ENCODE measurements at regions not wholly inside any gene's neighbourhood (a gene's known extent, or its start where the extent isn't known, plus 50 kb on each side); places are given as distances from the start of the nearest gene placed in this dataset.

DNA sequence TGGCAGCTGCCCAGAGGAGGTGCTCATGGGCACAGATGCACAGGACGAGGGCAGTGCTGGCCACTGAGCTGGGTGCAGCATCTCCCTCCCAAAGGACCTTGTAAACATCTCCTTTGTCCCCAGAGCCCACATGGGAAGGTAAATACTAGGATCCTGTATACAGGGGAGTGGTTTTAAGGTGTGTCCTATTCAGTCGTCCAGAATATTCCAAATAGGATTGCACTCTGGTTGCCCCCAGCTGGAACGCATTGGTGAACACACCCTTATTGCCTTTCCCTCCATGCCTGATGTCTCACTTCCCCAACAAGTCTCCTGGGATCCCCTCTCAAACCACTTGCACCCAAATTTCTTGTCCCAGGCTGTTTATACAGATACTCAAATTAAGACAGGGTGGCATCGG is 152.0 kb upstream of the PCBD1 start (continued):
- TF ChIP-seq, protein P1, sequence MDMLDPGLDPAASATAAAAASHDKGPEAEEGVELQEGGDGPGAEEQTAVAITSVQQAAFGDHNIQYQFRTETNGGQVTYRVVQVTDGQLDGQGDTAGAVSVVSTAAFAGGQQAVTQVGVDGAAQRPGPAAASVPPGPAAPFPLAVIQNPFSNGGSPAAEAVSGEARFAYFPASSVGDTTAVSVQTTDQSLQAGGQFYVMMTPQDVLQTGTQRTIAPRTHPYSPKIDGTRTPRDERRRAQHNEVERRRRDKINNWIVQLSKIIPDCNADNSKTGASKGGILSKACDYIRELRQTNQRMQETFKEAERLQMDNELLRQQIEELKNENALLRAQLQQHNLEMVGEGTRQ (IDR thresholded peaks at IDR 0.05; ENCODE audit: borderline replicate concordance, low read depth, low read length) = no peak
- TF ChIP-seq RAD21 (IDR thresholded peaks at IDR 0.05; ENCODE audit: low read length) = no peak

DNA sequence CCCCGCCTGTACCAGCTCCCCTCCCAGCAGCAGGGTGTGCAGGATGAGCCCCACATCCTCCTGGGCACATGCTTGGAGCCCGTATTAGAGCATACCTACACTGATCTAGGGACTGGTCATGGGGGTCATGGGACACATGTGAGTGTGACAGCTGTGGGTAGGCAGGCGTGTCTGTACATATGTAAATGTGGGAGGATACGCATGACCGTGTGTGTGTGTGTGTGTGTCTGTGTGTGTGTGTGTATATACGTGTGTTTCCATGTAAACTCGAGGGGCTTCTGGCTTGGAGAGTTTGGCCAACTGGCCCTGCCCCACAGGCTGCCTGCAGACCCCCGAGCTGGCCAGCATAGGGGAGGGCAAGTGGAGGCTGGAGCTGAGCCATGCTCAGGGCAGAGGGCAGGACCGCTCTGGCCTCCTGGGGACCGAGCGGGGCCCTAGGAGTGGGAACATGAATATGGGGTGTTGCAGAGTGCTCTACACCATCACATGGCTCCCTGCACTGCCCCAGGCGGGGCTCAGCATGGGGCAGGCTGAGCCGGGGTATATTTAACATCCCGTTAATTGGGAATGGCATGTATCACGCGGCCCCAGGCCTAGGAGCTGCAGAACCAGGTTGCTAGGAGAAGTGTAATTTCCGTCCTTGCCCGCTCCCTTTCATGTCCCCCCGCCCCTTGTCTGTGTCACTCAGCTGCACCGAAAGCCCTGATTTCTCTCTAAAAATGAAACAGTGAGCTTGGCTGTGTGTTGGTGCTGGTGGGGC is 152.7 kb upstream of the PCBD1 start:
- Histone ChIP-seq H2AFZ (ENCODE audit: low read depth) (no peak overlapping the region), H3K9ac (no peak overlapping the region), H3F3A (replicated peaks; ENCODE audit: insufficient read depth) (no peaks in the 10 kb centered on the region), H3K27me3 (ENCODE audit: insufficient read depth) (no peaks in the 10 kb centered on the region; the same call in 1 of the 2 replicates), H4K20me1 (ENCODE audit: insufficient read depth) (no peaks in the 10 kb centered on the region), H3K36me3 (replicated peaks in 1 of 2; ENCODE audit: control insufficient read depth in 1 of 2, insufficient read depth in 2 of 2, low read length in 1 of 2) (no peaks in the 10 kb centered on the region), H3K4me1 (ENCODE audit: control insufficient read depth in 1 of 2, insufficient read depth in 2 of 2, low read depth in 1 of 2, low read length in 1 of 2) (peaks cover 0 to 51% of the 10 kb centered on the region in 2 experiments; a peak in 1 of 4 replicates), H3K79me2 (ENCODE audit: insufficient read depth) (no peaks in the 10 kb centered on the region), H3K4me3 (ENCODE audit: low read depth in 2 of 2, low read length in 1 of 2) (no peak overlapping the region), H3K4me2 (no peak overlapping the region), H3K9me2 (no peaks in the 10 kb centered on the region), H3K27ac (ENCODE audit: low read depth in 2 of 2, low read length in 1 of 2) (peak overlapping the region in 1 of 2 experiments; percentile 11; a peak in 1 of 4 replicates), H3K9me3 (no peaks in the 10 kb centered on the region)
- WGBS (ENCODE audit: low lambda C conversion rate) = 59% methylated on average over 16 of the region's 20 CpGs
- 0 out of 2 replicates have a peak, but pooled peaks have one; percentile 19 for TF ChIP-seq RCOR1 (IDR thresholded peaks at IDR 0.05; ENCODE audit: low read length)
- peak in 1 of 2 experiments; percentile 27; a peak in 1 of 4 replicates for TF ChIP-seq EP300 (IDR thresholded peaks at IDR 0.05; ENCODE audit: borderline replicate concordance in 1 of 2, low read depth in 1 of 2, low read length in 1 of 2)
- TF ChIP-seq MXI1 (IDR thresholded peaks at IDR 0.05; ENCODE audit: low read depth, low read length) = peak; percentile 41; the same call in 1 of the 2 replicates
- 0 out of 2 replicates have a peak, but pooled peaks have one; percentile 37 for TF ChIP-seq FOXJ3 (CRISPR knock-in tag; IDR thresholded peaks at IDR 0.05)
- TF ChIP-seq CHD2 (IDR thresholded peaks at IDR 0.05; ENCODE audit: low read length, partially characterized antibody) = peak; percentile 39
- TF ChIP-seq NFIC (IDR thresholded peaks at IDR 0.05; ENCODE audit: borderline replicate concordance) = no peak
- ChIA-PET CTCF (interaction anchor here (1.0 to 3.1 kb wide), 6 partner anchors 30 to 344 kb away, joined by 3 to 15 read pairs (median 6); no protein-coding TSS in a partner anchor), POLR2A (interaction anchor here (0.9 to 1.5 kb wide), 2 partner anchors 27 to 34 kb away, joined by 3 read pairs; no protein-coding TSS in a partner anchor)
- peak; percentile 77 for DNase-seq

DNA sequence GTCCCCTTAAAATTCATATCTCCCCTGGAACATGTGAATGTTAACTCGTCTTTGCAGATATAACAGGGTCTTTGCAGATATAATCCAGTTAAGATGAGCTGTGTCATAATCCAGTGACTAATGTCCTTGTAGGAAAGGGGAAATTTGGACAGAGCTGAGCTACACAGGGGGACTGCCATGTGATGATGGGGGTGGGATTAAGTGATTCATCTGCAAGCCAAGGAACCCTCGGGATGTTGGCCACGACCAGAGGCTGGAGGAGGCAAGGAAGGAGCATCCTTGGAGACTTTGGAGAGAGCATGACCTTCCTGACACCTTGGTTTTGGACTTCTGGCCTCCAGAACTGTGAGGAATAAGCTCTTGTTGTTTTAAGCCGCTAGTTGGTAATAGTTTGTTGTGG is 153.9 kb upstream of the PCBD1 start:
- no peaks in the 10 kb centered on the region for H3K9me3 ChIP-seq
- peaks cover 0 to 44% of the 10 kb centered on the region in 2 experiments; a peak in 1 of 4 replicates for H3K4me1 ChIP-seq (ENCODE audit: control insufficient read depth in 1 of 2, insufficient read depth in 2 of 2, low read depth in 1 of 2, low read length in 1 of 2)
- POLR2A ChIA-PET = interaction anchor here (0.9 to 1.5 kb wide), 2 partner anchors 25 to 33 kb away, joined by 3 read pairs; no protein-coding TSS in a partner anchor
- no peaks in the 10 kb centered on the region for H4K20me1 ChIP-seq (ENCODE audit: insufficient read depth)
- H3K9me2 ChIP-seq = no peaks in the 10 kb centered on the region
- H3K27ac ChIP-seq (ENCODE audit: low read depth in 2 of 2, low read length in 1 of 2) = no peak overlapping the region
- no peak for TF ChIP-seq FOSL2 (IDR thresholded peaks at IDR 0.05; ENCODE audit: borderline replicate concordance, low read depth)
- no peak for TF ChIP-seq TAF1 (IDR thresholded peaks at IDR 0.05; ENCODE audit: borderline replicate concordance, low read depth, low read length)
- TF ChIP-seq, protein P2, sequence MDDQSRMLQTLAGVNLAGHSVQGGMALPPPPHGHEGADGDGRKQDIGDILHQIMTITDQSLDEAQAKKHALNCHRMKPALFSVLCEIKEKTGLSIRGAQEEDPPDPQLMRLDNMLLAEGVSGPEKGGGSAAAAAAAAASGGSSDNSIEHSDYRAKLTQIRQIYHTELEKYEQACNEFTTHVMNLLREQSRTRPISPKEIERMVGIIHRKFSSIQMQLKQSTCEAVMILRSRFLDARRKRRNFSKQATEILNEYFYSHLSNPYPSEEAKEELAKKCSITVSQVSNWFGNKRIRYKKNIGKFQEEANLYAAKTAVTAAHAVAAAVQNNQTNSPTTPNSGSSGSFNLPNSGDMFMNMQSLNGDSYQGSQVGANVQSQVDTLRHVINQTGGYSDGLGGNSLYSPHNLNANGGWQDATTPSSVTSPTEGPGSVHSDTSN (IDR thresholded peaks at IDR 0.05) = no peak
- TF ChIP-seq CHD2 (IDR thresholded peaks at IDR 0.05; ENCODE audit: low read length, partially characterized antibody) = no peak
- TF ChIP-seq MXI1 (IDR thresholded peaks at IDR 0.05; ENCODE audit: low read depth, low read length) = no peak
- TF ChIP-seq TEAD4 (IDR thresholded peaks at IDR 0.05; ENCODE audit: borderline replicate concordance, insufficient read depth) = no peak
- WGBS (ENCODE audit: low lambda C conversion rate) = 25% methylated on average over 4 of the region's 4 CpGs
- no peak overlapping the region for H2AFZ ChIP-seq (ENCODE audit: low read depth)
- H3K36me3 ChIP-seq (replicated peaks in 1 of 2; ENCODE audit: control insufficient read depth in 1 of 2, insufficient read depth in 2 of 2, low read length in 1 of 2) = no peaks in the 10 kb centered on the region
- CTCF ChIA-PET = interaction anchor here (0.6 to 3.1 kb wide), 3 partner anchors 117 to 343 kb away, joined by 3 to 15 read pairs (median 3); no protein-coding TSS in a partner anchor
- H3K9ac ChIP-seq = no peak overlapping the region
- no peak for DNase-seq
- no peak overlapping the region for H3K4me2 ChIP-seq
- H3K4me3 ChIP-seq (ENCODE audit: low read depth in 2 of 2, low read length in 1 of 2) = no peak overlapping the region
- H3F3A ChIP-seq (replicated peaks; ENCODE audit: insufficient read depth) = no peaks in the 10 kb centered on the region
- no peaks in the 10 kb centered on the region for H3K79me2 ChIP-seq (ENCODE audit: insufficient read depth)
- peaks cover 3% of the 10 kb centered on the region; the same call in 1 of the 2 replicates for H3K27me3 ChIP-seq (ENCODE audit: insufficient read depth)
